ENCODE measurements at regions not wholly inside any gene's neighbourhood (a gene's known extent, or its start where the extent isn't known, plus 50 kb on each side); places are given as distances from the start of the nearest gene placed in this dataset.
A peak's percentile ranks its signal among the peaks of the same experiment; 100 is the strongest.

GRCh38 chr5:124906339-124907097, 160.1 kb upstream of the ZNF608 start:
- DNase-seq (peak; percentile 74 to 95 (median 91)), ATAC-seq (ENCODE audit: insufficient read depth, low FRiP score) (peak; percentile 42)
- Histone ChIP-seq H3K36me3 (ENCODE audit: control insufficient read depth in 4 of 4, insufficient read depth in 4 of 4, low read length in 4 of 4) (no peaks in the 10 kb centered on the region), H3K9ac (ENCODE audit: insufficient read depth in 1 of 2, low read length in 2 of 2) (peak overlapping the region in 1 of 2 donors; percentile 42), H3K27me3 (ENCODE audit: control insufficient read depth in 3 of 3, insufficient read depth in 3 of 3, low read length in 2 of 3) (no peaks in the 10 kb centered on the region), H3K9me3 (ENCODE audit: control insufficient read depth in 4 of 4, insufficient read depth in 3 of 4, low read length in 3 of 4) (no peaks in the 10 kb centered on the region), H3K4me1 (ENCODE audit: control insufficient read depth in 5 of 5, insufficient read depth in 5 of 5, low read length in 5 of 5) (peaks cover 6 to 47% (median 23%) of the 10 kb centered on the region in 5 donors), H3K27ac (ENCODE audit: low read depth in 1 of 2, low read length in 1 of 2) (peak overlapping the region in 1 of 2 donors; percentile 65), H3K4me3 (no peak overlapping the region)
- WGBS, 2 donors, result 0 to 5% methylated on average over 6 of the region's 6 CpGs
- no peak for TF ChIP-seq CTCF (IDR thresholded peaks at IDR 0.05; ENCODE audit: control extremely low read depth, extremely low read depth)

GRCh38 chr5:124907098-124907644, 160.7 kb upstream of the ZNF608 start:
- WGBS, 2 donors, result 87 to 94% methylated on average over 12 of the region's 12 CpGs
- no peak for DNase-seq
- Histone ChIP-seq H3K36me3 (ENCODE audit: control insufficient read depth in 4 of 4, insufficient read depth in 4 of 4, low read length in 4 of 4) (no peaks in the 10 kb centered on the region), H3K4me1 (ENCODE audit: control insufficient read depth in 5 of 5, insufficient read depth in 5 of 5, low read length in 5 of 5) (peaks cover 6 to 44% (median 23%) of the 10 kb centered on the region in 5 donors), H3K9ac (ENCODE audit: insufficient read depth in 1 of 2, low read length in 2 of 2) (peak overlapping the region in 1 of 2 donors; percentile 42), H3K27me3 (ENCODE audit: control insufficient read depth in 3 of 3, insufficient read depth in 3 of 3, low read length in 2 of 3) (no peaks in the 10 kb centered on the region), H3K4me3 (no peak overlapping the region), H3K9me3 (ENCODE audit: control insufficient read depth in 4 of 4, insufficient read depth in 3 of 4, low read length in 3 of 4) (no peaks in the 10 kb centered on the region), H3K27ac (ENCODE audit: low read depth in 1 of 2, low read length in 1 of 2) (peak overlapping the region; percentile 15 to 55)
- no peak for TF ChIP-seq CTCF (IDR thresholded peaks at IDR 0.05; ENCODE audit: control extremely low read depth, extremely low read depth)
- no peak for ATAC-seq (ENCODE audit: insufficient read depth, low FRiP score)

- no peak for ATAC-seq (ENCODE audit: insufficient read depth, low FRiP score)
- DNase-seq, result peak in 2 of 3 donors; percentile 69 to 78
- Histone ChIP-seq H3K27ac (ENCODE audit: low read depth in 1 of 2, low read length in 1 of 2) (peak overlapping the region in 1 of 2 donors; percentile 1), H3K27me3 (ENCODE audit: control insufficient read depth in 3 of 3, insufficient read depth in 3 of 3, low read length in 2 of 3) (no peaks in the 10 kb centered on the region), H3K9ac (ENCODE audit: insufficient read depth in 1 of 2, low read length in 2 of 2) (no peak overlapping the region), H3K9me3 (ENCODE audit: control insufficient read depth in 4 of 4, insufficient read depth in 3 of 4, low read length in 3 of 4) (no peaks in the 10 kb centered on the region), H3K4me1 (ENCODE audit: control insufficient read depth in 5 of 5, insufficient read depth in 5 of 5, low read length in 5 of 5) (peaks cover 6 to 43% (median 18%) of the 10 kb centered on the region in 5 donors), H3K36me3 (ENCODE audit: control insufficient read depth in 4 of 4, insufficient read depth in 4 of 4, low read length in 4 of 4) (no peaks in the 10 kb centered on the region), H3K4me3 (no peak overlapping the region)
- 55 to 71% methylated on average over 7 of the region's 7 CpGs for WGBS, 2 donors
- TF ChIP-seq CTCF (IDR thresholded peaks at IDR 0.05; ENCODE audit: control extremely low read depth, extremely low read depth), result no peak
Observed at GRCh38 chr5:124908581-124909451, 162.4 kb upstream of the ZNF608 start.

Data from lung (tissue), 11 donors.